H9 (cell line): ENCODE measurements at regions not wholly inside any gene's neighbourhood (a gene's known extent, or its start where the extent isn't known, plus 50 kb on each side); places are given as distances from the start of the nearest gene placed in this dataset.

Source experiments
- DNase-seq: peaks from one replicate; pipeline ENCODE4 v3.0.0-alpha.2; 2017
- H2AFZ ChIP-seq: one replicate; pipeline ENCODE4 v1.6.1; 2013; ENCODE audit warnings: mild to moderate bottlenecking, low read length, control low read depth, moderate library complexity
- H2AK5ac ChIP-seq: 2 replicates; pipeline ENCODE4 v1.6.1; 2013; ENCODE audit warnings: low read length, control low read depth, mixed read lengths; ENCODE audit not compliant: insufficient read length
- H2BK120ac ChIP-seq: one replicate; pipeline ENCODE4 v1.6.1; 2013; ENCODE audit warnings: low read depth, mild to moderate bottlenecking, low read length, control low read depth, inconsistent platforms; ENCODE audit not compliant: poor library complexity, severe bottlenecking
- H2BK12ac ChIP-seq: 2 replicates; pipeline ENCODE4 v1.6.1; 2013; ENCODE audit warnings: low read length, control low read depth, mixed read lengths, low read depth; ENCODE audit not compliant: insufficient read length
- H2BK15ac ChIP-seq: 2 replicates; pipeline ENCODE4 v1.6.1; 2013; ENCODE audit warnings: low read depth, low read length, control low read depth
- H2BK20ac ChIP-seq: one replicate; pipeline ENCODE4 v1.6.1; 2013; ENCODE audit warnings: low read depth, mild to moderate bottlenecking, low read length, control low read depth, inconsistent platforms; ENCODE audit not compliant: poor library complexity, severe bottlenecking
- H2BK5ac ChIP-seq: 2 replicates; pipeline ENCODE4 v1.6.1; 2013; ENCODE audit warnings: low read length, control low read depth, mixed read lengths; ENCODE audit not compliant: insufficient read length
- H3K14ac ChIP-seq: 2 replicates; pipeline ENCODE4 v1.6.1; 2013; ENCODE audit warnings: low read length, control low read depth; ENCODE audit not compliant: insufficient read depth
- H3K18ac ChIP-seq: 2 replicates; pipeline ENCODE4 v1.6.1; 2013; ENCODE audit warnings: low read depth, mild to moderate bottlenecking, mixed read lengths, low read length, control low read depth; ENCODE audit not compliant: insufficient read length
- H3K23ac ChIP-seq: 2 replicates; pipeline ENCODE4 v1.6.1; 2013; ENCODE audit warnings: low read length, control low read depth, mixed read lengths, low read depth; ENCODE audit not compliant: insufficient read length
- H3K23me2 ChIP-seq: 2 replicates; pipeline ENCODE4 v1.6.1; 2013; ENCODE audit warnings: low read depth, mild to moderate bottlenecking, mixed read lengths, low read length, control low read depth; ENCODE audit not compliant: insufficient read length, poor library complexity, severe bottlenecking
- H3K27ac ChIP-seq: 2 replicates; pipeline ENCODE4 v1.5.1; 2013; ENCODE audit warnings: low read length, control low read depth, mixed read lengths, low read depth; ENCODE audit not compliant: insufficient read length
- H3K27me3 ChIP-seq: 2 replicates; pipeline ENCODE4 v1.6.1; 2013; ENCODE audit warnings: low read length, control low read depth, inconsistent platforms; ENCODE audit not compliant: insufficient read depth
- H3K4ac ChIP-seq: 2 replicates; pipeline ENCODE4 v1.6.1; 2013; ENCODE audit warnings: low read depth, mild to moderate bottlenecking, control low read depth, inconsistent platforms, low read length, moderate library complexity
- H3K4me1 ChIP-seq: 2 replicates; pipeline ENCODE4 v1.6.1; 2013; ENCODE audit warnings: low read length, control low read depth, inconsistent platforms; ENCODE audit not compliant: insufficient read depth
- H3K4me2 ChIP-seq: 2 replicates; pipeline ENCODE4 v1.6.1; 2013; ENCODE audit warnings: low read length, control low read depth, mixed read lengths; ENCODE audit not compliant: insufficient read length, insufficient read depth
- H3K56ac ChIP-seq: 2 replicates; pipeline ENCODE4 v1.6.1; 2013; ENCODE audit warnings: low read depth, mild to moderate bottlenecking, mixed read lengths, low read length, control low read depth; ENCODE audit not compliant: insufficient read length
- H3K79me1 ChIP-seq: 2 replicates; pipeline ENCODE4 v1.6.1; 2013; ENCODE audit warnings: low read depth, mild to moderate bottlenecking, moderate library complexity, low read length, control low read depth, inconsistent platforms; ENCODE audit not compliant: insufficient read depth, poor library complexity, severe bottlenecking
- H3K79me2 ChIP-seq: 2 replicates; pipeline ENCODE4 v1.6.1; 2013; ENCODE audit warnings: low read length, control low read depth, inconsistent platforms; ENCODE audit not compliant: insufficient read depth
- H3K9ac ChIP-seq: 2 replicates; pipeline ENCODE4 v1.6.1; 2013; ENCODE audit warnings: low read length, control low read depth, mixed read lengths; ENCODE audit not compliant: insufficient read length; ENCODE audit errors: extremely low read depth
- H3K9me3 ChIP-seq: one replicate; pipeline ENCODE4 v1.6.1; 2013; ENCODE audit warnings: low read depth, low read length, inconsistent platforms; ENCODE audit not compliant: control insufficient read depth
- H3T11ph ChIP-seq: one replicate; pipeline ENCODE4 v1.6.1; 2013; ENCODE audit warnings: mild to moderate bottlenecking, low read length, control low read depth, inconsistent platforms
- H4K20me1 ChIP-seq: one replicate; pipeline ENCODE4 v1.6.1; 2013; ENCODE audit not compliant: control insufficient read depth, insufficient read length, insufficient read depth
- H4K5ac ChIP-seq: 2 replicates; pipeline ENCODE4 v1.6.1; 2013; ENCODE audit warnings: low read depth, mild to moderate bottlenecking, mixed read lengths, low read length, control low read depth; ENCODE audit not compliant: insufficient read length
- H4K8ac ChIP-seq: replicated peaks from 2 replicates; pipeline ENCODE4 v1.6.1; 2013; ENCODE audit warnings: low read length, control low read depth, mixed read lengths, low read depth; ENCODE audit not compliant: insufficient read length
- H4K91ac ChIP-seq: 2 replicates; pipeline ENCODE4 v1.6.1; 2013; ENCODE audit warnings: low read depth, mild to moderate bottlenecking, moderate library complexity, mixed read lengths, low read length, control low read depth; ENCODE audit not compliant: insufficient read length
- H3K27ac Mint-ChIP-seq, 3 experiments: 2 replicates in 2 of 3; 3 replicates in 1 of 3; pipeline ENCODE4 v1.8.0; 2020 to 2021; ENCODE audit warnings: mixed read lengths in 3 of 3, mild to moderate bottlenecking in 1 of 3, moderate library complexity in 1 of 3
- H3K27me3 Mint-ChIP-seq: 2 replicates; pipeline ENCODE4 v1.8.0; 2021; ENCODE audit warnings: low read depth, mild to moderate bottlenecking, moderate library complexity, mixed read lengths
- H3K36me3 Mint-ChIP-seq, 3 experiments: 2 replicates in 2 of 3; 3 replicates in 1 of 3; pipeline ENCODE4 v1.8.0; 2020 to 2021; ENCODE audit warnings: low read depth in 3 of 3, mixed read lengths in 3 of 3; ENCODE audit not compliant: insufficient read depth in 1 of 3
- H3K4me1 Mint-ChIP-seq, 2 experiments: 2 replicates each; pipeline ENCODE4 v1.8.0; 2020; ENCODE audit warnings: mixed read lengths in 2 of 2
- H3K4me3 Mint-ChIP-seq, 2 experiments: 2 replicates in 1 of 2; 3 replicates in 1 of 2; pipeline ENCODE4 v1.8.0; 2020 to 2021; ENCODE audit warnings: mild to moderate bottlenecking in 2 of 2, mixed read lengths in 2 of 2, moderate library complexity in 1 of 2
- H3K9me3 Mint-ChIP-seq, 2 experiments: 2 replicates in 1 of 2; 3 replicates in 1 of 2; pipeline ENCODE4 v1.8.0; 2020; ENCODE audit warnings: mild to moderate bottlenecking in 2 of 2, mixed read lengths in 2 of 2, moderate library complexity in 1 of 2
- WGBS: extraction: QIAGEN DNeasy Blood & Tissue Kit; methylation state at CpG from one replicate; pipeline ENCODE4 v1.1.7; 2013; ENCODE audit warnings: missing lambda C conversion rate, low lambda C conversion rate, mixed read lengths; ENCODE audit not compliant: insufficient read length; ENCODE audit errors: extremely low coverage; 5-methylcytosine and 5-hydroxymethylcytosine counted together
- TF ChIP-seq, protein P1 (sequence below): fragments of 200-600 bp; sonication (generic); conservative IDR thresholded peaks from 3 replicates; pipeline ENCODE4 v1.8.0; 2021; ENCODE audit warnings: antibody characterized with exemption, mild to moderate bottlenecking

GRCh38 chr15:91521996-91522395 is 331.5 kb upstream of the SLCO3A1 start:
- Mint-ChIP-seq H3K36me3 (peaks cover 4 to 18% (median 4%) of the 10 kb centered on the region in 3 experiments; a peak in 3 of 7 replicates), H3K27me3 (no peaks in the 10 kb centered on the region; the same call in none of the 2 replicates), H3K27ac (no peak overlapping the region), H3K9me3 (peaks cover 18 to 30% of the 10 kb centered on the region in 2 experiments), H3K4me1 (peaks cover 4 to 14% of the 10 kb centered on the region in 2 experiments; a peak in 3 of 4 replicates), H3K4me3 (no peak overlapping the region)
- WGBS: no CpG with 5 or more reads among the region's 2 CpGs
- no peak overlapping the region for H2BK12ac ChIP-seq
- H3K18ac ChIP-seq: no peak overlapping the region
- no peak overlapping the region for H3K4ac ChIP-seq
- no peaks in the 10 kb centered on the region for H3K23me2 ChIP-seq
- H4K8ac ChIP-seq: no peak overlapping the region
- no peak overlapping the region for H2BK15ac ChIP-seq
- no peak overlapping the region for H3K23ac ChIP-seq
- H2BK120ac ChIP-seq: no peak overlapping the region
- H3K14ac ChIP-seq: no peak overlapping the region
- H2AK5ac ChIP-seq: no peak overlapping the region
- no peak overlapping the region for H2AFZ ChIP-seq
- H3K9ac ChIP-seq: no peak overlapping the region
- no peak overlapping the region for H3K56ac ChIP-seq
- no peaks in the 10 kb centered on the region for H3K79me1 ChIP-seq
- H3K4me2 ChIP-seq: no peak overlapping the region
- H2BK20ac ChIP-seq: no peak overlapping the region
- H3K79me2 ChIP-seq: no peaks in the 10 kb centered on the region
- no peak overlapping the region for H4K5ac ChIP-seq
- H4K20me1 ChIP-seq: no peaks in the 10 kb centered on the region
- H3K27me3 ChIP-seq: no peaks in the 10 kb centered on the region
- no peak for DNase-seq
- H4K91ac ChIP-seq: no peak overlapping the region
- no peak overlapping the region for H3T11ph ChIP-seq
- H3K9me3 ChIP-seq: no peaks in the 10 kb centered on the region
- H2BK5ac ChIP-seq: no peak overlapping the region
- TF ChIP-seq, protein P1, sequence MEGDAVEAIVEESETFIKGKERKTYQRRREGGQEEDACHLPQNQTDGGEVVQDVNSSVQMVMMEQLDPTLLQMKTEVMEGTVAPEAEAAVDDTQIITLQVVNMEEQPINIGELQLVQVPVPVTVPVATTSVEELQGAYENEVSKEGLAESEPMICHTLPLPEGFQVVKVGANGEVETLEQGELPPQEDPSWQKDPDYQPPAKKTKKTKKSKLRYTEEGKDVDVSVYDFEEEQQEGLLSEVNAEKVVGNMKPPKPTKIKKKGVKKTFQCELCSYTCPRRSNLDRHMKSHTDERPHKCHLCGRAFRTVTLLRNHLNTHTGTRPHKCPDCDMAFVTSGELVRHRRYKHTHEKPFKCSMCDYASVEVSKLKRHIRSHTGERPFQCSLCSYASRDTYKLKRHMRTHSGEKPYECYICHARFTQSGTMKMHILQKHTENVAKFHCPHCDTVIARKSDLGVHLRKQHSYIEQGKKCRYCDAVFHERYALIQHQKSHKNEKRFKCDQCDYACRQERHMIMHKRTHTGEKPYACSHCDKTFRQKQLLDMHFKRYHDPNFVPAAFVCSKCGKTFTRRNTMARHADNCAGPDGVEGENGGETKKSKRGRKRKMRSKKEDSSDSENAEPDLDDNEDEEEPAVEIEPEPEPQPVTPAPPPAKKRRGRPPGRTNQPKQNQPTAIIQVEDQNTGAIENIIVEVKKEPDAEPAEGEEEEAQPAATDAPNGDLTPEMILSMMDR: no peak
- peaks cover 1% of the 10 kb centered on the region; the same call in 1 of the 2 replicates for H3K4me1 ChIP-seq
- no peak overlapping the region for H3K27ac ChIP-seq
